HL-60 (cell line): ENCODE measurements at regions not wholly inside any gene's neighbourhood (a gene's known extent, or its start where the extent isn't known, plus 50 kb on each side); places are given as distances from the start of the nearest gene placed in this dataset.

ENCODE experiments used
- DNase-seq, 2 experiments: peaks; one replicate each; pipeline ENCODE4 v3.0.0-alpha.2; 2010 to 2020; ENCODE audit warnings: low read depth in 1 of 2, low spot score in 1 of 2
- H3K27ac ChIP-seq: fragments of 250-450 bp; sonication (Bioruptor Pico); replicated peaks from 2 replicates; pipeline ENCODE4 v1.5.1; 2020; ENCODE audit warnings: mild to moderate bottlenecking, moderate library complexity
- H3K27me3 ChIP-seq: fragments of 250-450 bp; sonication (Bioruptor Pico); 2 replicates; pipeline ENCODE4 v1.5.1; 2021; ENCODE audit warnings: mild to moderate bottlenecking, moderate library complexity; ENCODE audit not compliant: insufficient read depth, poor library complexity, severe bottlenecking
- H3K4me3 ChIP-seq: replicated peaks from 2 replicates; pipeline ENCODE4 v1.5.1; 2011; ENCODE audit warnings: mild to moderate bottlenecking, control low read depth, low read length; ENCODE audit not compliant: insufficient read depth
- CTCF ChIP-seq: IDR thresholded peaks from one replicate; pipeline ENCODE4 v1.5.1; 2011; ENCODE audit warnings: low read length, control low read depth, inconsistent platforms; ENCODE audit not compliant: insufficient read depth
- GABPA ChIP-seq: IDR thresholded peaks from 2 replicates; pipeline ENCODE4 v1.6.1; 2012; ENCODE audit warnings: low read depth
- POLR2AphosphoS5 ChIP-seq: IDR thresholded peaks from 2 replicates; pipeline ENCODE4 v1.6.1; 2012; ENCODE audit warnings: low read depth
- SPI1 ChIP-seq: IDR thresholded peaks from 2 replicates; pipeline ENCODE4 v1.6.1; 2012; ENCODE audit warnings: low read depth, mild to moderate bottlenecking, borderline replicate concordance
- TF ChIP-seq, protein P1 (sequence below): IDR thresholded peaks from 2 replicates; pipeline ENCODE4 v1.6.1; 2012; ENCODE audit warnings: low read depth; ENCODE audit not compliant: insufficient replicate concordance

GRCh38 chr5:1949253-1949652 lies 66.5 kb upstream of the IRX4 start:
- Histone ChIP-seq H3K27me3 (no peaks in the 10 kb centered on the region), H3K4me3 (no peak overlapping the region), H3K27ac (no peak overlapping the region)
- no peak for DNase-seq
- TF ChIP-seq, protein P1, sequence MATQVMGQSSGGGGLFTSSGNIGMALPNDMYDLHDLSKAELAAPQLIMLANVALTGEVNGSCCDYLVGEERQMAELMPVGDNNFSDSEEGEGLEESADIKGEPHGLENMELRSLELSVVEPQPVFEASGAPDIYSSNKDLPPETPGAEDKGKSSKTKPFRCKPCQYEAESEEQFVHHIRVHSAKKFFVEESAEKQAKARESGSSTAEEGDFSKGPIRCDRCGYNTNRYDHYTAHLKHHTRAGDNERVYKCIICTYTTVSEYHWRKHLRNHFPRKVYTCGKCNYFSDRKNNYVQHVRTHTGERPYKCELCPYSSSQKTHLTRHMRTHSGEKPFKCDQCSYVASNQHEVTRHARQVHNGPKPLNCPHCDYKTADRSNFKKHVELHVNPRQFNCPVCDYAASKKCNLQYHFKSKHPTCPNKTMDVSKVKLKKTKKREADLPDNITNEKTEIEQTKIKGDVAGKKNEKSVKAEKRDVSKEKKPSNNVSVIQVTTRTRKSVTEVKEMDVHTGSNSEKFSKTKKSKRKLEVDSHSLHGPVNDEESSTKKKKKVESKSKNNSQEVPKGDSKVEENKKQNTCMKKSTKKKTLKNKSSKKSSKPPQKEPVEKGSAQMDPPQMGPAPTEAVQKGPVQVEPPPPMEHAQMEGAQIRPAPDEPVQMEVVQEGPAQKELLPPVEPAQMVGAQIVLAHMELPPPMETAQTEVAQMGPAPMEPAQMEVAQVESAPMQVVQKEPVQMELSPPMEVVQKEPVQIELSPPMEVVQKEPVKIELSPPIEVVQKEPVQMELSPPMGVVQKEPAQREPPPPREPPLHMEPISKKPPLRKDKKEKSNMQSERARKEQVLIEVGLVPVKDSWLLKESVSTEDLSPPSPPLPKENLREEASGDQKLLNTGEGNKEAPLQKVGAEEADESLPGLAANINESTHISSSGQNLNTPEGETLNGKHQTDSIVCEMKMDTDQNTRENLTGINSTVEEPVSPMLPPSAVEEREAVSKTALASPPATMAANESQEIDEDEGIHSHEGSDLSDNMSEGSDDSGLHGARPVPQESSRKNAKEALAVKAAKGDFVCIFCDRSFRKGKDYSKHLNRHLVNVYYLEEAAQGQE, result no peak
- TF ChIP-seq GABPA, result no peak
- no peak for TF ChIP-seq CTCF
- TF ChIP-seq SPI1, result no peak
- TF ChIP-seq POLR2AphosphoS5, result no peak

DNA sequence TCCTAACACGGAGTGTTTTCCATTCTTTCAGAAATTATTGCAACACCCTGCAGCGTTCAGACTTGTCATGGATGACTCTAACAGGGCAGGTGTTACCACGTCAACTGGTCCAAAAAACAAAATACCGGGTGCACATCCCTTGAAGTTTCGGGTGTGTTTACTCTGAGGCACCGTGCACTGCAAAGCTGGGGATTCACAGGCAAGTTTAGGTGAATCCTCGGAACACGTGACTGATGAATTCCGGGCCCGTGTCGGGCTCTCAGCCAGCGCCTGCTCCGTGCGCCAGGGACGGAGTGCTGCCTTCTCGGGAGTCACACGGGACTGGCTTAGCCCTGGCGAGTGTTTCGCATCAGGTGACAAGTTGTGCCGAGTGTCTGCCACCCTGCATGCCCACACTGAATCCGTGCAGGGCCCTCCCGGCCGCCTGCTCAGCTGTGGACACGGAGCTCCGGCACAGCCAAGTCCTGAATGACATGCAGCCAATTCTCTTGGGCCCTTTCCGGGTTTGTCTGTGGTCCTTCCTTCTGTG lies 66.0 kb upstream of the IRX4 start:
- H3K27ac ChIP-seq, result no peak overlapping the region
- H3K27me3 ChIP-seq, result no peaks in the 10 kb centered on the region
- H3K4me3 ChIP-seq, result no peak overlapping the region
- no peak for DNase-seq
- no peak for TF ChIP-seq CTCF
- TF ChIP-seq POLR2AphosphoS5, result no peak
- TF ChIP-seq, protein P1, result no peak
- TF ChIP-seq GABPA, result no peak
- TF ChIP-seq SPI1, result no peak

GRCh38 chr5:1948111-1948510 lies 65.4 kb upstream of the IRX4 start:
- Histone ChIP-seq H3K27me3 (no peaks in the 10 kb centered on the region), H3K4me3 (no peak overlapping the region), H3K27ac (no peak overlapping the region)
- no peak for TF ChIP-seq GABPA
- no peak for TF ChIP-seq CTCF
- TF ChIP-seq POLR2AphosphoS5, result no peak
- no peak for TF ChIP-seq SPI1
- TF ChIP-seq, protein P1, result no peak
- no peak for DNase-seq
